Erythroblast (primary cell): ENCODE measurements at regions not wholly inside any gene's neighbourhood (a gene's known extent, or its start where the extent isn't known, plus 50 kb on each side); places are given as distances from the start of the nearest gene placed in this dataset.

Experiments used
- GATA1 ChIP-seq: IDR thresholded peaks from 2 replicates; pipeline ENCODE4 v1.6.1; 2011; ENCODE audit warnings: low read depth, mild to moderate bottlenecking, control low read depth, low read length, moderate library complexity
- POLR2A ChIP-seq: IDR thresholded peaks from 2 replicates; pipeline ENCODE4 v1.6.1; 2011; ENCODE audit warnings: mild to moderate bottlenecking, low read length

GRCh38 chr15:70569091-70569713 lies 194.2 kb downstream of the UACA start:
- TF ChIP-seq POLR2A (no peak), GATA1 (no peak)
